Stimulated activated CD4-positive, alpha-beta T cell treated with anti-CD3 and anti-CD28 coated beads, Interleukin-12 subunit alpha, Interleukin-12 subunit beta, amount 100 ng/mL, for 4 hours (primary cell): ENCODE measurements at regions not wholly inside any gene's neighbourhood (a gene's known extent, or its start where the extent isn't known, plus 50 kb on each side); places are given as distances from the start of the nearest gene placed in this dataset.

Source experiments
- DNase-seq: peaks from one replicate; pipeline ENCODE4 v3.0.0-alpha.2; 2020

GRCh38 chr13:107291875-107292274 lies 723.9 kb upstream of the ARGLU1 start:
- no peak for DNase-seq

DNA sequence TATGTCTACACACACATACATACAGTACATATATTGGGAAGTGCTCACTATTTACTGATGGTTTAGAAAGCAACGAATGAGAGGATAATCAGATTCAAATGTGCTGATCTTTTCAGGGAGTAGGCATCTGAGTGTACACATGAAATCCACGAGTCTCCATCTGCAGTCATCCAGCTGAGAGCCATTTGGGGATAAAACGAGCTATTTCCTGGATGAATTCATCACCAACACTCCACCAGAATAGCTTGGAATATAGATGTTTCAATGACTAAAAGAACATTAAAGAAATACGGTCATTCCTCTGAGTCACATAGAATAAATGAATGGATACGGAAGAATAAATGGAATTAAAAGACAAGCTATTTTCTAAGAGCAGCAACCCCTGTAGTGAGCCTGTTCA lies 721.6 kb upstream of the ARGLU1 start:
- DNase-seq, result no peak

- no peak for DNase-seq
Observed at GRCh38 chr13:107284173-107284572, 716.2 kb upstream of the ARGLU1 start.

GRCh38 chr13:107277911-107278310 lies 710.0 kb upstream of the ARGLU1 start:
- DNase-seq, result no peak

- no peak for DNase-seq
Observed at GRCh38 chr13:107276936-107277335, 709.0 kb upstream of the ARGLU1 start.

GRCh38 chr13:107275945-107276614 lies 708.1 kb upstream of the ARGLU1 start:
- DNase-seq, result no peak

DNA sequence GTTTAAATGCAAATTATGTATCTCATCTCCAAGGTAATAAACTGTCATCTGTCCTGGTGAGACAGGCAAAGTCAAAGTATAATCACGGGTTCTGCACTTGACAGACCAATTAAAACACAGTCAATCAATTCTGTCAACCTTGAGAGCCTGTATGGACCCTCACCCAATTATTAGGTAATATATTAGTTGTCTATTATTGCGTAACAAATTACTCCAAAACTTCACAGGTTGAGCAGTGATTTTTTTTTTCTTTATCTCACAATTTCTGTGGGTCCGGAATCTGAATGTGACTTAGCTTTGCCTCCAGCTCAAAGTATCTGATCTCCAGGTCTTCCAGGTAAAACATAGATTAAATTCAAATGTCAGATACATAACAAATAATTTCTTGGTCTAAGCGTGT lies 707.4 kb upstream of the ARGLU1 start:
- DNase-seq, result no peak

GRCh38 chr13:107271227-107271626 lies 703.3 kb upstream of the ARGLU1 start:
- no peak for DNase-seq

DNA sequence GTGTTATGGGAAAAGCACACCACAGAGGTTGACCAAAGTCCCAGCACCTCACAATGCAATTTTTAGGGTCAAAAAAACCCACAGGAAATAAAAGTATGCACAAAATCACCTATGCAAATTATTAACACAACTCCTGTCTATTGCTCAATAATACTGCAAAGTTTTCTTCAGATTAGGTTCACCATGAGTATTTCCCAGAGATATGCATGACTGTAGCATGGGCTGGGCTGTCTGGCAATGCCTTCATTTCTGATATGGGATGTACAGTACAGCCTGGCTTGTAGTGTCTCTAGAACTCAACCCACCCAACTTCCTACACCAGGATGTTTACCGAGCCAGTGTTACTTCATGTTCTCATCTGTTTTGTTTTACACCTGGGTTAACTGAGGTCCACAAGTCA lies 698.7 kb upstream of the ARGLU1 start:
- no peak for DNase-seq

DNA sequence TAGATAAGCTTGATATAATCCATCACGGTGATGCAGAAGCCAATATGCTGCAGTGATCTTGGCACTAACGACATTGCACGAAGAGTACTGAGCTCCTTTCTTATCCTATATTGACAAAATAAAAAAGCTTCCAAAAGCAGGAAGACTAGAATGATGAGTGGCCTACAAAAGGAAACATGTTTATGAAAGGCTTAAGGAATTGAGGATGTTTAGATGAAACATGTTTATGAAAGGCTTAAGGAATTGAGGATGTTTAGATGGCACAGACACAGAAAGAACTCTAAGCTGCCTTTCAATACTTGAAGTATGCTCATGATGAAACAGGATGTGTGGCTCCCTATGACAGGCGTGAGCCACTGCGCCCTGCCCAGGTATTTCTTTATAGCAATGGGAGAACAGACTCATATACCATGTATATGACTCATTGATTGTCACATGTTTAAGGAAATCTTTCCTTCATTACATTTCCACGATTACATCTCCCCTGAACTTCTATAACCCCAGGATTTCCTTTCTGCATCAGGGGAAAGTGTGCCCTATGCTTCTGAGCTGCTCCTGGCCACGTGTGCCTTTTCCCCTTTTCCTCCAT lies 690.8 kb upstream of the ARGLU1 start:
- no peak for DNase-seq

DNA sequence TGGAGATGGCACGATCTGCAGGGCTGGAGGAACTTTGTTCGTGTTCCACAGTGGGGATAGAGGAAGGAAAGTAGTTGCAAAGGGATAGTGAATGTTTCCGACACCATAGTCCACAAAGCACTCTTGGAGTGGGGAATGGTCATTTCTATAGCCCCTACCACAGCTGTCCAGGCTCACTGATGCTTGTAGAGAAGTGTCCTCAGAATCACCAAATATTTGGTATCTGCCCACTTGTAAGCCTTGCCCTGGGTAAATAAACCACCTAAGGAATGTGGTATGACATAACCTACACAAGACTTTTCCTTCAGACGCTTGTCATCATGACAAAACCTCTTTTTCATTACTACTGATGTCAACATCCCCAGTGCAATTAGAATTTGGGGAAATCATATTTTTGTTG lies 686.5 kb upstream of the ARGLU1 start:
- DNase-seq, result no peak

DNA sequence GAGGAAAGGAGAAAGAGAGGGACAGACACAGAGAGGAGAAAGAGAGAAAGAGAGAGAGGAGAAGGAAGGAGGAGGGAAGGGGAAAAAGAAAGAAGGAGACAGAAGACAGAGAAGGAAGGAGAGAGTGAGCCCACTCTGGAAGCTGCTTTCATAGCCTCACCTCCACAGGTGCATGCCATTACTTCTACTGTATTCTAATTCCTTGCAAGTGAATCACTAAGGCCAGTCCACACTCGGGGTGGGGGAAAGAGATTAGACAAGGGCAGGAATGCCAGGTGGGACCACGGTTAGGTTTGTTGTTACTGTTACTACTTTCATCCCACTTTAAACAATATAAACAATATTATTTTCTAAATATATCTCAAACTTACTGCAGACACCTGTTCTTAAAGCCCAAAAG lies 684.5 kb upstream of the ARGLU1 start:
- no peak for DNase-seq

DNA sequence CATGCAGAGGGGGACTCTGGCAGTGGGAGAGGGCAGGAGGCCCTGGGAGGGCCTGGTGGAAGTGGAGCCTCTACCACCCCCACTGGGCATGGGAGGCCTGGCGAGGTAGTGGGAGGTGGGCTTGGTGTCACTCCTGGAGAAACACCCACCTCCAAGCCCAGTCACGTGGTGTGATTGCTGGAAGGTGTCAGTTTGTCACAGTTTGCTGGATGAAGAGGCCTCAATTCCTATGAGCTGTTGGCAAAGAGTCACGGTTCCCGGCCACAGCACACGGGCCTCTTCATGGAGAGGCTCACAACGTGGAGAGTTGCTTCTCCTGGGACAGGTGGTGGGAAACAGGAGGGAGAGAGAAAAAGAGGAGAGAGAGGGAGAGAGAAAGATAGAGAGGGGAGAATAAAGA lies 684.1 kb upstream of the ARGLU1 start:
- no peak for DNase-seq

- DNase-seq, result no peak
Observed at GRCh38 chr13:107251341-107251740, 683.4 kb upstream of the ARGLU1 start.

DNA sequence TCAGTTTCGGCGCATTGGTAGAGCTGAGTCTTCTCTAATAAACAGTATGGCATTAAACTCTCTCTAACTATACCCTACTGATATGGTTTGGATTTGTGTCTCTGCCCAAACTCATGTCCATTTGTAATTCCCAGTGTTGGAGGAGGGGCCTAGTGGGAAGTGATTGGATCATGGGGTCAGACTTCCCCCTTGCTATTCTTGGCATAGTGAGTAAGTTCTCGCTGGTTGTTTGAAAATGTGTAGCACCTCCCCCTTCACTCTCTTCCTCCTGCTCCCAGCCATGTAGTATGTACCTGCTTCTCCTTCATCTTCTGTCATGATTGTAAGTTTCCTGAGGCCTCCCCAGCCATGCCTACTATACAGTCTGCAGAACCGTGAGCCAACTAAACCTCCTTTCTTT lies 682.7 kb upstream of the ARGLU1 start:
- no peak for DNase-seq

- DNase-seq, result no peak
Observed at GRCh38 chr13:107244241-107244640, 676.3 kb upstream of the ARGLU1 start.

- DNase-seq, result no peak
Observed at GRCh38 chr13:107242138-107242537, 674.2 kb upstream of the ARGLU1 start.

DNA sequence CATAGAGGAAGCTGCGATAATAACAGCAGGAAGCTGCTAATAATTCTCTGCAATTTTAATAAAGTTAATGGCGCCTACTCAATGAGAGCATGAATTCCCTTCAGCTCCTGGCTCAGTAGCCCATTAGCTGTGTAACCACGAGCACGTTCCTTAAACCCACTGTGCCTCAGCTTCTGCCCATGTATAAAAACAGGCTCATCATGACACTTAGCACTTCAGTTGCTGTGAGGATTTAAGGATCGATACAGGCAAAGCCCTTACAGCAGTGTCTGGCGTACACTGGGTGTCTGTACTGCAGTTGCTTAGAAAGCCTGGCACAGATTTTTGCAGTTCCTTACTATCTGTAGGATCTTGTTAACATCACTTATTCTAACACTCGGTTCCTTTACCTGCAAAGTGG lies 673.4 kb upstream of the ARGLU1 start:
- no peak for DNase-seq

DNA sequence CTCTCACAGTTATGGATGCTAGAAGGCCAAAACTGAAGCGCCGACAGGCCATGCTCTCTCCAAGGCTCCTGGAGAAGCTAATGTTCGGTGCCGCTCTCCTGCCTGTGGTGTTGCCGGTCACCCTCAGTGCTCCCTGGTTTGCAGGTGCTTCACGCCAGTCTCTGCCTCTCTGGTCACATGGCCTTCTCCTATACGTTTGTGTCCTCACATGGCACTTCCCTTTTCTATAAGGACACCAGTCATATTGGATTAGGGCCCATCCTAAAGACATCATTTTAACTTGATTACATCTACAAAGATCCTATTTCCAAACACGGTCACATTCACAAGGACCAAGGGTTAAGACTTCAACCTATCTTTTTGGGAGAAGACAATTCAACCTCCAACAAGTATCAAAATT lies 671.3 kb upstream of the ARGLU1 start:
- DNase-seq, result no peak

- DNase-seq, result no peak
Observed at GRCh38 chr13:107238262-107238981, 670.5 kb upstream of the ARGLU1 start.

DNA sequence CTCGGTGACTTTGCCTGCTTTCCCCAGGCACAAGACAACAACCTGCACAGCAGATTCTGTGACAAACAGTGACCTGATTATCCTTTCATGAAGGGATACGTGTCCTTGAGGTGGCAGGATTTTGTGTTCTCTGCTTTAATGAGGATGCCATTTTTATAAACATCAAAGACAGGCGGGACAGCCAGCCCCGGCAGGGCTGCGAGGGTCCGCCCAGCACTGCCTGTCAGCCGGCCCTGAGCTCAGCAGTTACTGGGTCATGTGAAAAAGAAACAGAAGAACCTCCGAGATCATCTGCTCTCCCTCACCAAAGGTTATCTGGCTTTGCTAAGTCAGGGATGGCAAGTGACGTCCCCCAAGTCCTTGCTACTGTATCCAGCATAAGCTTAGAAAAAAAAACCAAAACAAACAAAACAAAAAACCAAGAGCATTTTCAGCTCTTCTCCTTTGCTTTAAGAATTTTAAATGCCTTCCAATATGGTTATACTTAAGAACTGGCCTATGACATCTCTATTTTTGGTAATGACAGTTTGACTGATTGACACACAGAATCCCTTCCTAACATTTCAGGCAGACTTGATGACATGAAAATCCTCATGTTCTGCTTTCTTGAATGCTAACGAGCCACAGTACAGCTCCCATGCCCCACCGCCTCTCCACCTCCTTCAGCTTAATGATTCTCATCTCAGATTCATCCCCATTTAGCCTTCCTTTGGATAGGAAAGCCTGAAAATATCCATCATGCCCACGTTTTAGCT lies 666.6 kb upstream of the ARGLU1 start:
- DNase-seq, result no peak

GRCh38 chr13:107233541-107233940 lies 665.6 kb upstream of the ARGLU1 start:
- DNase-seq, result no peak

GRCh38 chr13:107231944-107232343 lies 664.0 kb upstream of the ARGLU1 start:
- DNase-seq, result no peak

- DNase-seq, result no peak
Observed at GRCh38 chr13:107223867-107224266, 655.9 kb upstream of the ARGLU1 start.
